Transverse colon (tissue), 4 donors: ENCODE measurements at regions not wholly inside any gene's neighbourhood (a gene's known extent, or its start where the extent isn't known, plus 50 kb on each side); places are given as distances from the start of the nearest gene placed in this dataset.
A peak's percentile ranks its signal among the peaks of the same experiment; 100 is the strongest.

Experiments
- DNase-seq: peaks from one replicate; pipeline ENCODE4 v3.0.0-alpha.2; 2019
- H3K27ac ChIP-seq, 4 donors: fragments of 200-600 bp; sonication (generic); 2 replicates each; pipeline ENCODE4 v1.5.1; 2016 to 2018; ENCODE audit warnings: inconsistent platforms in 4 of 4
- H3K27me3 ChIP-seq: fragments of 200-600 bp; sonication (generic); 2 replicates; pipeline ENCODE4 v1.5.1; 2017; ENCODE audit warnings: inconsistent platforms
- H3K36me3 ChIP-seq, 4 donors: fragments of 200-600 bp; sonication (generic); 2 replicates each; pipeline ENCODE4 v1.5.1; 2017 to 2019; ENCODE audit warnings: inconsistent platforms in 4 of 4
- H3K4me1 ChIP-seq, 4 donors: fragments of 200-600 bp; sonication (generic); 2 replicates each; pipeline ENCODE4 v1.5.1; 2017 to 2020; ENCODE audit warnings: inconsistent platforms in 4 of 4
- H3K4me3 ChIP-seq, 4 donors: fragments of 200-600 bp; sonication (generic); 1 replicate in 1 of 4; 2 replicates in 3 of 4; pipeline versions ENCODE4 v1.5.1 to v1.6.1; 2017 to 2019; ENCODE audit warnings: inconsistent platforms in 4 of 4
- H3K9me3 ChIP-seq, 2 donors: fragments of 200-600 bp; sonication (generic); 2 replicates each; pipeline ENCODE4 v1.5.1; 2017 to 2019; ENCODE audit warnings: inconsistent platforms in 2 of 2
- EP300 ChIP-seq: sonication (generic); formaldehyde crosslinking; IDR thresholded peaks from one replicate; pipeline ENCODE4 v1.6.1; 2017; ENCODE audit warnings: antibody characterized with exemption, low read depth
- POLR2A ChIP-seq: fragments of 450-650 bp; IDR thresholded peaks from one replicate; pipeline ENCODE4 v1.6.1; 2016; ENCODE audit warnings: antibody characterized with exemption, mild to moderate bottlenecking, moderate library complexity
- POLR2AphosphoS5 ChIP-seq, 3 donors: sonication (generic); formaldehyde crosslinking; IDR thresholded peaks; one replicate each; pipeline ENCODE4 v1.6.1; 2016; ENCODE audit warnings: antibody characterized with exemption in 3 of 3
- WGBS, 2 donors: methylation state at CpG; one replicate each; pipeline ENCODE4 v1.1.5; 2018; ENCODE audit warnings: low coverage in 1 of 2; 5-methylcytosine and 5-hydroxymethylcytosine counted together
- in situ Hi-C, 4 donors: fragments of 200-750 bp; cut with MboI; loops; one replicate each; pipeline versions ENCODE4 v1.15.0 to v1.15.1; 2017; ENCODE audit warnings: low sequenced_read_pairs in 3 of 4, low pct_ligation_motif_present in 1 of 4, low pct_unique_long_range_greater_than_20kb in 1 of 4
- intact Hi-C: fragments of 100-400 bp; cut with DNase I; formaldehyde crosslinking; loops from one replicate; pipeline ENCODE4 v1.15.1; 2023; ENCODE audit warnings: low total_unique reads
- TF ChIP-seq, protein P1 (sequence below), 5 experiments: fragments of 200-600 bp in 3 of 5; fragments of 450-650 bp in 2 of 5; sonication (generic) in 3 of 5; IDR thresholded peaks; 1 replicate in 2 of 5; 2 replicates in 3 of 5; pipeline ENCODE4 v1.5.1; 2016 to 2017; ENCODE audit warnings: antibody characterized with exemption in 5 of 5, inconsistent platforms in 3 of 5, mild to moderate bottlenecking in 2 of 5, moderate library complexity in 1 of 5

DNA sequence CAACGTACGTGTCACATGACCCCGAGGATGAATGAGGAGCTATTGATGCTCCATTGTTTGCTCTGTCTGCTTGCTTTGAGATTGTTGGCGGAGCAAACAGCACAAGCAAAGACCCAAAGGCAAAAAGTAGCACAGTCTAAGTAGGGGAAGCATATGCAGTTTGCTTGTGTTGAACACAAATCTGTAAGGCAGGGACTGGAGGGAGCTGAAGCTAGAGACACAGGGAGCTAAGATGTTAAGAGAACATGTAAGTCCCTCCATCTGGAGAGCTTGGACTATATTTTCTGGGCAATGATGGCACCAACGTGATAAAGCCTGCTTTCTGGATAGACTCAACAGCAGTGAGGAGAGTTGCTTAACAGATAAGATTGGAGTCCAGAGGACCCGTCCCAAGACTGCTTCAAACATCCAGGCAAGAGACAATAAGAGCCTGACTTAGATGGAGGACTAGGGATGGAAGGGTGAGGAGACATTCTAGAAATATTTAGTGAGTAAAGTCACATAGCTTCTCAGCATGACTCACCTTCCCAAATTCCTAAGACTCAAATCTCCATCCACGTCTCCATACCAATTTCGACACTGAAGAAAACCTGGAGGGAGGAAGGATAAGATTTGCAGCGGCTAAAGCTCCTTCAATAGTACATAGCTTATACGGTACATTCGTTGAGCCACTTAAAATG is 88.1 kb upstream of the KLF7 start:
- Histone ChIP-seq H3K4me1 (peaks cover 10 to 45% (median 21%) of the 10 kb centered on the region in 4 donors), H3K27me3 (no peaks in the 10 kb centered on the region), H3K4me3 (no peak overlapping the region), H3K9me3 (no peaks in the 10 kb centered on the region), H3K27ac (peak overlapping the region in 1 of 4 donors; percentile 76), H3K36me3 (no peaks in the 10 kb centered on the region)
- intact Hi-C loops = loop anchor here (10.0 kb wide), 1 partner anchor 89 kb away; the partner anchor contains the start of gene KLF7
- DNase-seq = no peak
- in situ Hi-C loops = loop anchor here in 1 of 4 donors (25.0 kb wide), 1 partner anchor 92 kb away; the partner anchor contains the start of gene KLF7
- 69 to 86% methylated on average over 10 to 11 of the region's 11 CpGs for WGBS, 2 donors
- TF ChIP-seq, protein P1, sequence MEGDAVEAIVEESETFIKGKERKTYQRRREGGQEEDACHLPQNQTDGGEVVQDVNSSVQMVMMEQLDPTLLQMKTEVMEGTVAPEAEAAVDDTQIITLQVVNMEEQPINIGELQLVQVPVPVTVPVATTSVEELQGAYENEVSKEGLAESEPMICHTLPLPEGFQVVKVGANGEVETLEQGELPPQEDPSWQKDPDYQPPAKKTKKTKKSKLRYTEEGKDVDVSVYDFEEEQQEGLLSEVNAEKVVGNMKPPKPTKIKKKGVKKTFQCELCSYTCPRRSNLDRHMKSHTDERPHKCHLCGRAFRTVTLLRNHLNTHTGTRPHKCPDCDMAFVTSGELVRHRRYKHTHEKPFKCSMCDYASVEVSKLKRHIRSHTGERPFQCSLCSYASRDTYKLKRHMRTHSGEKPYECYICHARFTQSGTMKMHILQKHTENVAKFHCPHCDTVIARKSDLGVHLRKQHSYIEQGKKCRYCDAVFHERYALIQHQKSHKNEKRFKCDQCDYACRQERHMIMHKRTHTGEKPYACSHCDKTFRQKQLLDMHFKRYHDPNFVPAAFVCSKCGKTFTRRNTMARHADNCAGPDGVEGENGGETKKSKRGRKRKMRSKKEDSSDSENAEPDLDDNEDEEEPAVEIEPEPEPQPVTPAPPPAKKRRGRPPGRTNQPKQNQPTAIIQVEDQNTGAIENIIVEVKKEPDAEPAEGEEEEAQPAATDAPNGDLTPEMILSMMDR (IDR thresholded peaks at IDR 0.05) = no peak
- no peak for TF ChIP-seq EP300

DNA sequence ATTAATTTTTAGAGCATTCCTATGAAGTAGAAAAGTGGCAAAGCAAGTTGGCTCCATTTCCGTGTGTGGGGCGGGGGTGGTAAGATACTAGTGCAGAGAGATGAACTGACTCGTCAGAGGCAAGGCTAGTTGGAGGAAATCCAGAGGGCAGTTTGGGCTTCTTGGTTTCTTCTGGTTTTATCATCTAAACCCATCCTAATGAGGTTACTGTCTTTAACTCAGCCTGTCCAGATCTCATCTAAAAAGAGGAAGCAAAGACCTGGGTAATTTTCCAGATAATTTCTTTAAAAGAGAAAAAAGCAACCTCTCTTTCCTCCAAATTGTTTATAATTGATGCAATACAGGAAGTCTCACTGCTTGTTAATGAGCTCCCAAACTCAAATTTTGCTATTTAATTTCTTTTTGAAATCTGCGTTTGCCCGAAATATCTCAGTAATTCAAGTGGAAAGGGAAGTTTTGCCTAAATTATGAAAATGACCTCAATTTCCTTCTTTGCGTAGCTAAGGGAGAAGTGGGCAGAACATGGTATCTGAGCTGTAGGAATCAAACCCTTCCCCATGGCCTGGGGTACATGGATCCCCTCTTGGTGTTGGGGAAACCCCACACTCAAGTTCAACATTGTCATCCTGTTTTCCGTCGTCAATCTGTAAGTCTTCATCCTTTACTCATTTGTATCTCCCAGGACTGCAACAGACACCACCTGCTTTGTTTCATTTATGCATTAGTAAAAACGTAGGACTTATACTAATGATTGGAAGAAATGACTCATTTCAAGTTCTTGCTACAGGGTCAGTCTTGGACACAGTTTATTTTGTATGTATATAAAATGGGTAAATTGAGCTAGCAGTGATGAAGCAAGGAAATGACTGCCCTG is 89.1 kb upstream of the KLF7 start:
- peaks cover 10 to 54% (median 26%) of the 10 kb centered on the region in 4 donors for H3K4me1 ChIP-seq
- intact Hi-C loops (loop anchor here (10.0 kb wide), 1 partner anchor 90 kb away; the partner anchor contains the start of gene KLF7), in situ Hi-C loops (loop anchor here in 1 of 4 donors (25.0 kb wide), 1 partner anchor 93 kb away; the partner anchor contains the start of gene KLF7)
- 45 to 56% methylated on average over 7 to 9 of the region's 9 CpGs for WGBS, 2 donors
- H3K27ac ChIP-seq = peak overlapping the region; percentile 14 to 77 (median 46)
- no peaks in the 10 kb centered on the region for H3K27me3 ChIP-seq
- H3K9me3 ChIP-seq = no peaks in the 10 kb centered on the region
- no peaks in the 10 kb centered on the region for H3K36me3 ChIP-seq
- H3K4me3 ChIP-seq = no peak overlapping the region
- DNase-seq = no peak
- TF ChIP-seq, protein P1 (IDR thresholded peaks at IDR 0.05) = no peak
- TF ChIP-seq EP300 (no peak), POLR2A (no peak), POLR2AphosphoS5 (IDR thresholded peaks at IDR 0.05) (peak in 1 of 3 donors; percentile 16)

DNA sequence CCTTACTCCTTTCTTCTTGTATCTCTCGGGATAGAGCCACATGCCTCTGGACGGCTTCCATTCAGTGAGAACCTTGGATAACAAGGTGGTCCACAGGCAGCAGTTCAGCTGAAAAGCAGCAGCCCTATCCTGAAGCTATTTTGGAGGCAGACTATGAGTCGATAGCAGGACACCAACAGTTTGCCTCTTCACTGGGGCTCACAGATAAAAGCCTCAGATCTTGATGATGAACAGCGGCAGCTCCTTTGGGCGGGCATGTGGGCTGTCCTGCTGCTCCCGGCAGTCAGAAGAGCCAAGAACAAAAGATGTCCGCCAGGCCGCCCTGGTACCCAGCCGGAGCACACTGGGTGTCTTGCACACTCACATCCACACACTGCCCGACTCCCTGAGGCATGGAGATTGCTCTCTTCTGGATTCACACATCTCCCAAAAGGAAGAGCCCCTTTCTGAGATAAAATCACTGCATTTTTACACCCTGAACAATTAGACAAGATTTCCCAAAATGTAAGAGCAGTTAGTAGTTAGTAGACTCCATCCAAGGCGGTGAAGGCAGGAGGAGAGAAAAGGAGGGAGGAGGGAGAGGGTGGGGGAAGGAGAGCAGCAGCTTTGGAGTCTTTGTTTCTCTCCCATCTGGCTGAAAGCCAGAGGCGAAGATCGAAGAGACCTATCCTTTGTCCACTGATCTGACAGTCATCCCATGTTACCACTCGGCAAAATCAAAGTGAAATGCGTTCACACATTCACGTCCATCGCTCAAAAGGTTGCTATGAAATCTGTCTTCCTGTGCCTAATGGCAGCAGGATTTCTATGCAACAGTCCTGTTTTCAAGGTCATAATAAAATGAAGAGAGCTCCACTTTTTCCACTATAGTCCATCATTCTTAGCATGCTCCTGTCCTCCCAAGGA is 90.1 kb upstream of the KLF7 start:
- TF ChIP-seq POLR2AphosphoS5 (IDR thresholded peaks at IDR 0.05) = no peak
- no peak for TF ChIP-seq EP300
- TF ChIP-seq POLR2A = no peak
- TF ChIP-seq, protein P1 (IDR thresholded peaks at IDR 0.05) = no peak
- no peak overlapping the region for H3K4me3 ChIP-seq
- no peaks in the 10 kb centered on the region for H3K27me3 ChIP-seq
- H3K27ac ChIP-seq = peak overlapping the region; percentile 14 to 77 (median 46)
- WGBS, 2 donors = 85 to 90% methylated on average over 4 to 17 of the region's 17 CpGs
- DNase-seq = no peak
- no peaks in the 10 kb centered on the region for H3K36me3 ChIP-seq
- peaks cover 10 to 54% (median 26%) of the 10 kb centered on the region in 4 donors for H3K4me1 ChIP-seq
- H3K9me3 ChIP-seq = no peaks in the 10 kb centered on the region
- in situ Hi-C loops (loop anchor here in 1 of 4 donors (25.0 kb wide), 1 partner anchor 94 kb away; the partner anchor contains the start of gene KLF7), intact Hi-C loops (loop anchor here (10.0 kb wide), 1 partner anchor 91 kb away; the partner anchor contains the start of gene KLF7)
